ENCODE measurements at regions not wholly inside any gene's neighbourhood (a gene's known extent, or its start where the extent isn't known, plus 50 kb on each side); places are given as distances from the start of the nearest gene placed in this dataset.

DNA sequence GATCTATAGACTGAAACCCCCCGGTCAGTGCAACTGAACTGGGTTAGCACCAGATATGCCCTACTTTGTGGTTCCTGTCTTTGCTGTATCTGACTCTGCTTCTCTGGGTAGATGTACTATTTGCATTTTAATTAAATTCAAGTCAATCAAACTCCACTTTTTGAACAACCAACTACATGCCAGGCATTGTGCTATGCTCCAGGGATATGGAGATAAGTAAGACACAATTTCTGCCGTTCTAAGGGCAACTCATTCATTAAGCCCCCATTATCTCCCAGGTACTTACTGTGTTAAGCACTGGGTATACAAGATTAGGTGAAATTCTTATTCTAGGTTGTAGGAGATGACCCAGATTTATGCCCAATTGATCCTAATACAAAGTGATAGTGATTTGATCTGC lies 62.7 kb upstream of the JDP2 start:
- Histone ChIP-seq H3K9me3 (replicated peaks; ENCODE audit: insufficient read depth, low read length) (no peaks in the 10 kb centered on the region), H3K9me2 (replicated peaks; ENCODE audit: insufficient read depth, low read length) (no peaks in the 10 kb centered on the region), H3K4me2 (ENCODE audit: low read depth, low read length) (no peak overlapping the region), H2AFZ (ENCODE audit: low read length) (no peak overlapping the region), H4K20me1 (ENCODE audit: insufficient read depth, low read length) (no peaks in the 10 kb centered on the region), H3K27ac (ENCODE audit: low read length) (no peak overlapping the region), H3K9ac (ENCODE audit: low read length) (no peak overlapping the region), H3K27me3 (replicated peaks; ENCODE audit: insufficient read depth, low read length) (no peaks in the 10 kb centered on the region), H3K36me3 (replicated peaks; ENCODE audit: insufficient read depth, low read length) (no peaks in the 10 kb centered on the region), H3F3A (ENCODE audit: insufficient read depth, low read length) (no peaks in the 10 kb centered on the region), H3K4me1 (ENCODE audit: low read length) (no peaks in the 10 kb centered on the region), H3K4me3 (ENCODE audit: low read length) (no peak overlapping the region), H3K79me2 (ENCODE audit: low read length) (no peaks in the 10 kb centered on the region)
- DNase-seq, result no peak
- TF ChIP-seq, protein P1, sequence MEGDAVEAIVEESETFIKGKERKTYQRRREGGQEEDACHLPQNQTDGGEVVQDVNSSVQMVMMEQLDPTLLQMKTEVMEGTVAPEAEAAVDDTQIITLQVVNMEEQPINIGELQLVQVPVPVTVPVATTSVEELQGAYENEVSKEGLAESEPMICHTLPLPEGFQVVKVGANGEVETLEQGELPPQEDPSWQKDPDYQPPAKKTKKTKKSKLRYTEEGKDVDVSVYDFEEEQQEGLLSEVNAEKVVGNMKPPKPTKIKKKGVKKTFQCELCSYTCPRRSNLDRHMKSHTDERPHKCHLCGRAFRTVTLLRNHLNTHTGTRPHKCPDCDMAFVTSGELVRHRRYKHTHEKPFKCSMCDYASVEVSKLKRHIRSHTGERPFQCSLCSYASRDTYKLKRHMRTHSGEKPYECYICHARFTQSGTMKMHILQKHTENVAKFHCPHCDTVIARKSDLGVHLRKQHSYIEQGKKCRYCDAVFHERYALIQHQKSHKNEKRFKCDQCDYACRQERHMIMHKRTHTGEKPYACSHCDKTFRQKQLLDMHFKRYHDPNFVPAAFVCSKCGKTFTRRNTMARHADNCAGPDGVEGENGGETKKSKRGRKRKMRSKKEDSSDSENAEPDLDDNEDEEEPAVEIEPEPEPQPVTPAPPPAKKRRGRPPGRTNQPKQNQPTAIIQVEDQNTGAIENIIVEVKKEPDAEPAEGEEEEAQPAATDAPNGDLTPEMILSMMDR (IDR thresholded peaks at IDR 0.05; ENCODE audit: low read length), result no peak
- no peak for TF ChIP-seq EZH2phosphoT487 (IDR thresholded peaks at IDR 0.05; ENCODE audit: low read length)
- TF ChIP-seq EZH2 (optimal IDR thresholded peaks at IDR 0.05; ENCODE audit: low read depth, low read length), result no peak

DNA sequence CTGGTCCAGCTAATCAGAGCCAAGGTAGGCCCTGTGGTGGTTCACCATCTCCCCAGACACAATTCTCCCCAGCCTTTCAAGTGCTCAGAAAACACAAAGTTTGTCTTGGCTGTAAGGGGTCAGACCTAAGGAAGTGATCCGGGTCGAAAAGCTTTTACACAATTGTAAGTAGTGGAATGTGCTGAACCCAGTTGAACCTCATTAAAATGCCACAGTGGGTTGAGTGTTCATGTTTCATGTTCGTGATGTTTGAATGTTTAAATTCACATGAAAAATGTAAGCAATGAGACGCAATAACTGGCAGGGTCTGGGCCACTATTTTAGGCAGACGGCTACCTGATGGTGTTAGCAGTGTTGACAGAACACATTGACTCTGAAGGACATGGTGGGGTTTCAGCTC lies 60.9 kb upstream of the JDP2 start:
- no peaks in the 10 kb centered on the region for H3K9me3 ChIP-seq (replicated peaks; ENCODE audit: insufficient read depth, low read length)
- H4K20me1 ChIP-seq (ENCODE audit: insufficient read depth, low read length), result no peaks in the 10 kb centered on the region
- no peaks in the 10 kb centered on the region for H3K9me2 ChIP-seq (replicated peaks; ENCODE audit: insufficient read depth, low read length)
- TF ChIP-seq, protein P1 (IDR thresholded peaks at IDR 0.05; ENCODE audit: low read length), result no peak
- no peak for TF ChIP-seq EZH2 (optimal IDR thresholded peaks at IDR 0.05; ENCODE audit: low read depth, low read length)
- no peak for TF ChIP-seq EZH2phosphoT487 (IDR thresholded peaks at IDR 0.05; ENCODE audit: low read length)
- no peak overlapping the region for H3K4me2 ChIP-seq (ENCODE audit: low read depth, low read length)
- no peaks in the 10 kb centered on the region for H3K4me1 ChIP-seq (ENCODE audit: low read length)
- H3K27me3 ChIP-seq (replicated peaks; ENCODE audit: insufficient read depth, low read length), result no peaks in the 10 kb centered on the region
- no peak overlapping the region for H2AFZ ChIP-seq (ENCODE audit: low read length)
- H3K36me3 ChIP-seq (replicated peaks; ENCODE audit: insufficient read depth, low read length), result no peaks in the 10 kb centered on the region
- no peaks in the 10 kb centered on the region for H3K79me2 ChIP-seq (ENCODE audit: low read length)
- H3K4me3 ChIP-seq (ENCODE audit: low read length), result no peak overlapping the region
- H3K27ac ChIP-seq (ENCODE audit: low read length), result no peak overlapping the region
- no peak for DNase-seq
- H3K9ac ChIP-seq (ENCODE audit: low read length), result no peak overlapping the region
- H3F3A ChIP-seq (ENCODE audit: insufficient read depth, low read length), result no peaks in the 10 kb centered on the region

- no peaks in the 10 kb centered on the region for H3K36me3 ChIP-seq (replicated peaks; ENCODE audit: insufficient read depth, low read length)
- no peak overlapping the region for H3K27ac ChIP-seq (ENCODE audit: low read length)
- no peaks in the 10 kb centered on the region for H3K79me2 ChIP-seq (ENCODE audit: low read length)
- no peak for DNase-seq
- no peaks in the 10 kb centered on the region for H3K27me3 ChIP-seq (replicated peaks; ENCODE audit: insufficient read depth, low read length)
- H3F3A ChIP-seq (ENCODE audit: insufficient read depth, low read length), result no peaks in the 10 kb centered on the region
- H3K4me2 ChIP-seq (ENCODE audit: low read depth, low read length), result no peak overlapping the region
- H4K20me1 ChIP-seq (ENCODE audit: insufficient read depth, low read length), result no peaks in the 10 kb centered on the region
- no peaks in the 10 kb centered on the region for H3K4me1 ChIP-seq (ENCODE audit: low read length)
- no peak overlapping the region for H2AFZ ChIP-seq (ENCODE audit: low read length)
- no peak overlapping the region for H3K4me3 ChIP-seq (ENCODE audit: low read length)
- no peak overlapping the region for H3K9ac ChIP-seq (ENCODE audit: low read length)
- H3K9me3 ChIP-seq (replicated peaks; ENCODE audit: insufficient read depth, low read length), result no peaks in the 10 kb centered on the region
- TF ChIP-seq EZH2phosphoT487 (IDR thresholded peaks at IDR 0.05; ENCODE audit: low read length), result no peak
- no peak for TF ChIP-seq EZH2 (optimal IDR thresholded peaks at IDR 0.05; ENCODE audit: low read depth, low read length)
- TF ChIP-seq, protein P1 (IDR thresholded peaks at IDR 0.05; ENCODE audit: low read length), result no peak
- H3K9me2 ChIP-seq (replicated peaks; ENCODE audit: insufficient read depth, low read length), result no peaks in the 10 kb centered on the region
Observed at GRCh38 chr14:75368333-75368732, 59.5 kb upstream of the JDP2 start.

Measured in MM.1S (cell line).